SU-DHL-6 (cell line): ENCODE measurements at regions not wholly inside any gene's neighbourhood (a gene's known extent, or its start where the extent isn't known, plus 50 kb on each side); places are given as distances from the start of the nearest gene placed in this dataset.

Experiments used
- H2AFZ ChIP-seq: fragments of 200-600 bp; sonication (generic); 2 replicates; pipeline ENCODE4 v1.6.1; 2014; ENCODE audit warnings: low read depth, mild to moderate bottlenecking, moderate library complexity, mixed read lengths, antibody characterized with exemption, low read length; ENCODE audit not compliant: severe bottlenecking
- H3F3A ChIP-seq: fragments of 200-600 bp; shearing (Covaris generic); 2 replicates; pipeline ENCODE4 v1.6.0; 2016; ENCODE audit warnings: antibody characterized with exemption, mild to moderate bottlenecking; ENCODE audit not compliant: insufficient read depth
- H3K27ac ChIP-seq: fragments of 200-600 bp; sonication (generic); 2 replicates; pipeline ENCODE4 v1.5.1; 2016; ENCODE audit warnings: low read depth, mild to moderate bottlenecking, low read length, moderate library complexity, mixed read lengths
- H3K27me3 ChIP-seq: fragments of 200-600 bp; sonication (generic), shearing (Covaris generic); 2 replicates; pipeline ENCODE4 v1.6.0; 2014; ENCODE audit warnings: mild to moderate bottlenecking, low read length
- H3K36me3 ChIP-seq: fragments of 200-600 bp; sonication (generic); 2 replicates; pipeline ENCODE4 v1.6.1; 2014; ENCODE audit warnings: mild to moderate bottlenecking, low read length, mixed read lengths
- H3K4me2 ChIP-seq: fragments of 300-600, 200-600 bp; shearing (Covaris generic), sonication (generic); 2 replicates; pipeline ENCODE4 v1.6.0; 2014; ENCODE audit warnings: low read length, low read depth, mild to moderate bottlenecking; ENCODE audit not compliant: poor library complexity, severe bottlenecking
- H3K4me3 ChIP-seq: fragments of 200-600 bp; sonication (generic); 2 replicates; pipeline ENCODE4 v1.5.1; 2014; ENCODE audit warnings: antibody characterized with exemption, low read length, mild to moderate bottlenecking, mixed read lengths; ENCODE audit not compliant: insufficient read depth, poor library complexity, severe bottlenecking
- H3K79me2 ChIP-seq: fragments of 200-600 bp; sonication (generic); 2 replicates; pipeline ENCODE4 v1.6.1; 2014; ENCODE audit warnings: mild to moderate bottlenecking, low read length, moderate library complexity; ENCODE audit not compliant: insufficient read depth
- H3K9ac ChIP-seq: fragments of 200-600 bp; sonication (generic); 2 replicates; pipeline ENCODE4 v1.7.0; 2014; ENCODE audit warnings: mild to moderate bottlenecking, low read length
- H3K9me2 ChIP-seq: fragments of 200-600 bp; sonication (generic); replicated peaks from 2 replicates; pipeline ENCODE4 v1.6.1; 2014; ENCODE audit warnings: low read length; ENCODE audit not compliant: insufficient read depth
- H3K9me3 ChIP-seq: fragments of 200-600 bp; sonication (generic); 2 replicates; pipeline ENCODE4 v1.6.1; 2014; ENCODE audit warnings: low read length, mixed read lengths; ENCODE audit not compliant: insufficient read depth
- H4K20me1 ChIP-seq: fragments of 200-600 bp; sonication (generic); 2 replicates; pipeline ENCODE4 v1.6.1; 2014; ENCODE audit warnings: low read depth, mild to moderate bottlenecking, antibody characterized with exemption, low read length, moderate library complexity, mixed read lengths
- EZH2phosphoT487 ChIP-seq: fragments of 200-600 bp; sonication (generic), shearing (Covaris generic); conservative IDR thresholded peaks from 2 replicates; pipeline ENCODE4 v1.6.1; 2018; ENCODE audit warnings: mild to moderate bottlenecking, antibody characterized with exemption, low read length, moderate library complexity, mixed read lengths
- TF ChIP-seq, protein P1 (sequence below): fragments of 200-600 bp; sonication (generic); IDR thresholded peaks from one replicate; pipeline ENCODE4 v1.5.1; 2017; ENCODE audit warnings: antibody characterized with exemption, mild to moderate bottlenecking, low read length, moderate library complexity; ENCODE audit not compliant: insufficient read depth, poor library complexity, severe bottlenecking

DNA sequence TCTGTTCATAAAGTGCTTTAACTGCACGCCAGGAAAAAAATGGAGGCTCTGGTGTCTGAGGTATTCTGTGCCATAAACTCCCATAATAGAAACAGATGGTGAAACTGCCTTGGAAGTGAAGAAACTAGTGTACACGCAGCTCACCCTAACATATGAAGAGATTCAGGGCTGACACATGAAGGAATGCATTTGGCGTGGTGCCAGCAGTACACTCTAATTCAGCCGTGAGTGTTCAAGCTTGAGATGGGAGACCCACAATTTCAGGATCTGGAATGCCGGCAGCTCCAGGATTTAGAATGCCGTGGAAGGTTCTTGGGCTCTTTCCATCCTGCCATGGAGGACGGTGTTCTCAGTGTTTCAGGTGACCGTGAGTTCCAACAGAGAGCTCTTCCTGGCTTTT, 478.4 kb downstream of the TSHZ3 start:
- no peak overlapping the region for H3K27ac ChIP-seq
- H3K9me3 ChIP-seq = no peaks in the 10 kb centered on the region
- H3K36me3 ChIP-seq = no peaks in the 10 kb centered on the region
- no peaks in the 10 kb centered on the region for H3K9me2 ChIP-seq
- no peak overlapping the region for H3K4me3 ChIP-seq
- no peak overlapping the region for H3K4me2 ChIP-seq
- no peaks in the 10 kb centered on the region for H4K20me1 ChIP-seq
- H3K9ac ChIP-seq = no peak overlapping the region
- no peak overlapping the region for H2AFZ ChIP-seq
- no peaks in the 10 kb centered on the region for H3K79me2 ChIP-seq
- TF ChIP-seq, protein P1, sequence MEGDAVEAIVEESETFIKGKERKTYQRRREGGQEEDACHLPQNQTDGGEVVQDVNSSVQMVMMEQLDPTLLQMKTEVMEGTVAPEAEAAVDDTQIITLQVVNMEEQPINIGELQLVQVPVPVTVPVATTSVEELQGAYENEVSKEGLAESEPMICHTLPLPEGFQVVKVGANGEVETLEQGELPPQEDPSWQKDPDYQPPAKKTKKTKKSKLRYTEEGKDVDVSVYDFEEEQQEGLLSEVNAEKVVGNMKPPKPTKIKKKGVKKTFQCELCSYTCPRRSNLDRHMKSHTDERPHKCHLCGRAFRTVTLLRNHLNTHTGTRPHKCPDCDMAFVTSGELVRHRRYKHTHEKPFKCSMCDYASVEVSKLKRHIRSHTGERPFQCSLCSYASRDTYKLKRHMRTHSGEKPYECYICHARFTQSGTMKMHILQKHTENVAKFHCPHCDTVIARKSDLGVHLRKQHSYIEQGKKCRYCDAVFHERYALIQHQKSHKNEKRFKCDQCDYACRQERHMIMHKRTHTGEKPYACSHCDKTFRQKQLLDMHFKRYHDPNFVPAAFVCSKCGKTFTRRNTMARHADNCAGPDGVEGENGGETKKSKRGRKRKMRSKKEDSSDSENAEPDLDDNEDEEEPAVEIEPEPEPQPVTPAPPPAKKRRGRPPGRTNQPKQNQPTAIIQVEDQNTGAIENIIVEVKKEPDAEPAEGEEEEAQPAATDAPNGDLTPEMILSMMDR = no peak
- no peak for TF ChIP-seq EZH2phosphoT487
- no peaks in the 10 kb centered on the region for H3K27me3 ChIP-seq
- H3F3A ChIP-seq = no peaks in the 10 kb centered on the region

GRCh38 chr19:30865511-30865910, 483.7 kb downstream of the TSHZ3 start:
- H2AFZ ChIP-seq = no peak overlapping the region
- no peak overlapping the region for H3K9ac ChIP-seq
- H3K4me3 ChIP-seq = no peak overlapping the region
- no peaks in the 10 kb centered on the region for H3K36me3 ChIP-seq
- TF ChIP-seq, protein P1 = no peak
- TF ChIP-seq EZH2phosphoT487 = no peak
- no peak overlapping the region for H3K4me2 ChIP-seq
- H3K27me3 ChIP-seq = no peaks in the 10 kb centered on the region
- H4K20me1 ChIP-seq = no peaks in the 10 kb centered on the region
- H3K9me2 ChIP-seq = no peaks in the 10 kb centered on the region
- H3F3A ChIP-seq = no peaks in the 10 kb centered on the region
- no peak overlapping the region for H3K27ac ChIP-seq
- H3K9me3 ChIP-seq = no peaks in the 10 kb centered on the region
- no peaks in the 10 kb centered on the region for H3K79me2 ChIP-seq

DNA sequence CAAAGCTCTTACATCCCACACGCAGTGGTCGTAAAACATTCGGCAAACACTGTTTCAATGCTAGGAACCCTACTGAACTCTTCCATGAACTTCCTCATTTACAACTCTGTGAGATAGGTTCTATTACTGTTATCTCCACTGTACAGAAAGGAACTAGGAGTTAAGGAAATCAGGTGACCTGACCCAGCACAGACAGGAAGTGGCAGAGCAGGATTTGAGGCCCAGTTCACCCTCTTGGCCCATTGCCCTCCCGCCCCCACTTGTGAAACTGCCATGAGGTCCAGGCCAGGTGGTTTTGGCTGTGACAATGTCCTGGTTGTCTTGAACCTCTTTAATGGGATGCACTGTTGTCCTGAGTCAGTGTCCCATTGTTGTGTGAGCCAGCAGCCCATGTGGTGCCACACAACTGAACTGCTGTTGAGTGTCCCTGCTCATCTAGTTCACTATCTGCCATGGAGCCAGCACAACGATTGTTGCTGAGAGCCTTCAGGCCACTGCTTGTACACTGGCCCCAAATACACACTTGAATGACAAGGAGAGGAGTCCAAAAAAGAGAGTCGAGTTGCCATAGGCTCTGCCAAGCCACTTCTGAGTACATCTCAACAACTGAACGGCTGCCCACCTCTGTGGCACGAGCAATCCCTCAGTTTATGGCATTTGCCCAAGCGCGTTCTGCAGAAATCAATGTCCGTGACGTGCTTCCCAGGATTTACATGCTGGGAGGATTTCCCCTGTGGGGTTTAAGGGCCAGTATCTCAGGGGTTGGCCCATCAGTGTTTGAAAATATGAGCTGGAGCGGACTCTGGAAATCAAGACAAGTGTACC, 484.6 kb downstream of the TSHZ3 start:
- Histone ChIP-seq H3K27ac (no peak overlapping the region), H3K9ac (no peak overlapping the region), H3K9me2 (no peaks in the 10 kb centered on the region), H3K4me2 (no peak overlapping the region), H3F3A (no peaks in the 10 kb centered on the region), H4K20me1 (no peaks in the 10 kb centered on the region), H3K4me3 (no peak overlapping the region), H3K9me3 (no peaks in the 10 kb centered on the region), H3K27me3 (no peaks in the 10 kb centered on the region), H3K36me3 (no peaks in the 10 kb centered on the region), H2AFZ (no peak overlapping the region), H3K79me2 (no peaks in the 10 kb centered on the region)
- no peak for TF ChIP-seq EZH2phosphoT487
- TF ChIP-seq, protein P1 = no peak
